IMR-90 (cell line): ENCODE measurements at regions not wholly inside any gene's neighbourhood (a gene's known extent, or its start where the extent isn't known, plus 50 kb on each side); places are given as distances from the start of the nearest gene placed in this dataset.

Experiments
- ATAC-seq: fragments of 200-7000 bp; cut with Tn5 transposase; 2 replicates; pipeline ENCODE4 v1.9.1; 2020; ENCODE audit warnings: low read depth, mild to moderate bottlenecking, moderate library complexity
- BruUV-seq: library from RNA; stranded (reverse); fragments of 400-500 nt; replicated peaks from 2 replicates; lab custom pipeline; 2021; lab: Mats Ljungman, UMichigan
- CTCF ChIA-PET: fragments of 300-600 bp; formaldehyde crosslinking; extraction: SDS; loops from one replicate; lab custom pipeline; 2021; ENCODE audit warnings: antibody characterized with exemption; lab: Yijun Ruan, JAX
- POLR2A ChIA-PET: fragments of 300-600 bp; sonication (Branson Sonifier 250); formaldehyde crosslinking; loops from one replicate; lab custom pipeline; 2022; ENCODE audit warnings: antibody characterized with exemption; ENCODE audit not compliant: unreplicated experiment; lab: Charles Lee
- DNase-seq: peaks from one replicate; pipeline ENCODE4 v3.0.0; 2013
- H2AFZ ChIP-seq: replicated peaks from 2 replicates; pipeline ENCODE3; 2013; ENCODE audit warnings: low read length, mild to moderate bottlenecking; ENCODE audit not compliant: poor library complexity
- H2AK5ac ChIP-seq: 2 replicates; pipeline ENCODE4 v1.6.1; 2013; ENCODE audit warnings: low read depth, low read length, inconsistent platforms
- H2AK9ac ChIP-seq: replicated peaks from 2 replicates; pipeline ENCODE3; 2013; ENCODE audit warnings: mild to moderate bottlenecking, low read depth, low read length, moderate library complexity; ENCODE audit not compliant: poor library complexity
- H2BK120ac ChIP-seq: 2 replicates; pipeline ENCODE4 v1.6.1; 2013; ENCODE audit warnings: low read depth, low read length, inconsistent platforms
- H2BK15ac ChIP-seq: 3 replicates; pipeline ENCODE4 v1.6.1; 2013; ENCODE audit warnings: low read depth, low read length, inconsistent platforms
- H2BK20ac ChIP-seq: 2 replicates; pipeline ENCODE4 v1.6.1; 2013; ENCODE audit warnings: low read depth, mild to moderate bottlenecking, inconsistent platforms, low read length, moderate library complexity
- H2BK5ac ChIP-seq: 2 replicates; pipeline ENCODE4 v1.6.1; 2013; ENCODE audit warnings: mild to moderate bottlenecking, low read depth, low read length, inconsistent platforms; ENCODE audit not compliant: poor library complexity, severe bottlenecking
- H3K14ac ChIP-seq: replicated peaks from 2 replicates; pipeline ENCODE4 v1.6.1; 2013; ENCODE audit warnings: low read depth, low read length, inconsistent platforms
- H3K18ac ChIP-seq: 2 replicates; pipeline ENCODE4 v1.6.1; 2013; ENCODE audit warnings: low read depth, low read length, control low read depth
- H3K23ac ChIP-seq: 2 replicates; pipeline ENCODE4 v1.6.1; 2013; ENCODE audit warnings: low read depth, low read length, inconsistent platforms
- H3K27ac ChIP-seq: 2 replicates; pipeline ENCODE4 v1.5.1; 2013; ENCODE audit warnings: mild to moderate bottlenecking, control low read depth, low read length; ENCODE audit not compliant: insufficient read depth
- H3K27me3 ChIP-seq: 2 replicates; pipeline ENCODE4 v1.6.1; 2013; ENCODE audit warnings: low read length; ENCODE audit not compliant: control insufficient read depth, insufficient read depth
- H3K36me3 ChIP-seq: 2 replicates; pipeline ENCODE4 v1.6.1; 2013; ENCODE audit warnings: low read length, mixed read lengths; ENCODE audit not compliant: control insufficient read depth, insufficient read depth
- H3K4ac ChIP-seq: 2 replicates; pipeline ENCODE4 v1.6.1; 2013; ENCODE audit warnings: low read depth, low read length, inconsistent platforms
- H3K4me1 ChIP-seq: 2 replicates; pipeline ENCODE4 v1.6.1; 2013; ENCODE audit warnings: low read length, mixed read lengths; ENCODE audit not compliant: control insufficient read depth, insufficient read depth
- H3K4me2 ChIP-seq: 2 replicates; pipeline ENCODE4 v1.6.1; 2013; ENCODE audit warnings: low read depth, mild to moderate bottlenecking, control low read depth, low read length, moderate library complexity
- H3K4me3 ChIP-seq: 2 replicates; pipeline ENCODE4 v1.5.1; 2013; ENCODE audit warnings: low read depth, mild to moderate bottlenecking, control low read depth, low read length, moderate library complexity; ENCODE audit not compliant: insufficient read depth
- H3K56ac ChIP-seq: 2 replicates; pipeline ENCODE4 v1.6.1; 2013; ENCODE audit warnings: low read length, inconsistent platforms; ENCODE audit not compliant: insufficient read depth; ENCODE audit errors: extremely low read depth
- H3K79me1 ChIP-seq, 2 experiments: 2 replicates each; pipeline ENCODE4 v1.6.1; 2013; ENCODE audit warnings: low read length in 2 of 2, inconsistent platforms in 1 of 2, low read depth in 1 of 2
- H3K9ac ChIP-seq: 2 replicates; pipeline ENCODE4 v1.6.1; 2013; ENCODE audit warnings: low read depth, low read length, control low read depth
- H3K9me1 ChIP-seq: 2 replicates; pipeline ENCODE4 v1.6.1; 2013; ENCODE audit warnings: low read length, inconsistent platforms; ENCODE audit not compliant: insufficient read depth
- H3K9me3 ChIP-seq: 2 replicates; pipeline ENCODE4 v1.6.1; 2013; ENCODE audit warnings: low read length; ENCODE audit not compliant: control insufficient read depth, insufficient read depth
- H4K20me1 ChIP-seq: 2 replicates; pipeline ENCODE4 v1.6.1; 2013; ENCODE audit warnings: low read length, inconsistent platforms; ENCODE audit not compliant: insufficient read depth
- H4K5ac ChIP-seq: 2 replicates; pipeline ENCODE4 v1.6.1; 2013; ENCODE audit warnings: mild to moderate bottlenecking, low read depth, low read length, control low read depth
- H4K8ac ChIP-seq, 2 experiments: 2 replicates each; pipeline ENCODE4 v1.6.1; 2013; ENCODE audit warnings: low read depth in 2 of 2, low read length in 2 of 2, control low read depth in 1 of 2, inconsistent platforms in 1 of 2
- H4K91ac ChIP-seq: 2 replicates; pipeline ENCODE4 v1.6.1; 2013; ENCODE audit warnings: low read depth, low read length, inconsistent platforms; ENCODE audit not compliant: insufficient read depth
- CHD1 ChIP-seq: IDR thresholded peaks from 2 replicates; pipeline ENCODE4 v1.6.1; 2012; ENCODE audit warnings: low read depth, low read length, improper control_type of control experiment
- MAFK ChIP-seq: IDR thresholded peaks from 2 replicates; pipeline ENCODE4 v1.6.1; 2012; ENCODE audit warnings: low read depth, low read length, improper control_type of control experiment
- MAZ ChIP-seq: IDR thresholded peaks from 2 replicates; pipeline ENCODE4 v1.6.1; 2012; ENCODE audit warnings: low read depth, mild to moderate bottlenecking, low read length, improper control_type of control experiment, moderate library complexity, borderline replicate concordance
- MXI1 ChIP-seq: IDR thresholded peaks from 2 replicates; pipeline ENCODE4 v1.6.1; 2012; ENCODE audit warnings: low read depth, mild to moderate bottlenecking, low read length, moderate library complexity, borderline replicate concordance
- POLR2A ChIP-seq: IDR thresholded peaks from 2 replicates; pipeline ENCODE4 v1.6.1; 2012; ENCODE audit warnings: mild to moderate bottlenecking, low read depth, low read length
- RAD21 ChIP-seq: IDR thresholded peaks from 2 replicates; pipeline ENCODE4 v1.6.1; 2012; ENCODE audit warnings: low read length, improper control_type of control experiment
- RFX5 ChIP-seq: IDR thresholded peaks from 2 replicates; pipeline ENCODE4 v1.8.0; 2012; ENCODE audit warnings: low read depth, mild to moderate bottlenecking, low read length, moderate library complexity
- SMC3 ChIP-seq: fragments of 150-350 bp; IDR thresholded peaks from 2 replicates; pipeline ENCODE4 v1.6.1; 2016; ENCODE audit warnings: low read depth, mild to moderate bottlenecking, antibody characterized with exemption, low read length, moderate library complexity
- WGBS, 2 experiments: methylation state at CpG; one replicate each; pipeline versions ENCODE4 v1.1.5 to v1.1.7; 2013; ENCODE audit warnings: missing lambda C conversion rate in 2 of 2; ENCODE audit not compliant: insufficient read length in 1 of 2; ENCODE audit errors: extremely low coverage in 2 of 2; 5-methylcytosine and 5-hydroxymethylcytosine counted together
- dilution Hi-C: fragments of 300-500 bp; cut with HindIII; formaldehyde crosslinking; loops from one replicate; pipeline ENCODE4 v1.14.3; 2018; ENCODE audit warnings: low sequenced_read_pairs; ENCODE audit not compliant: unreplicated experiment
- in situ Hi-C: fragments of 300-500 bp; cut with MboI; formaldehyde crosslinking; loops from 3 replicates; pipeline ENCODE4 v1.14.3; 2019; ENCODE audit warnings: low sequenced_read_pairs, inconsistent platforms, mixed read lengths
- intact Hi-C: fragments of 100-400 bp; cut with micrococcal nuclease; formaldehyde crosslinking; loops from 2 replicates; pipeline ENCODE4 v1.10.0; 2022
- TF ChIP-seq, protein P1 (sequence below): conservative IDR thresholded peaks from 2 replicates; pipeline ENCODE4 v1.5.1; 2012; ENCODE audit warnings: mild to moderate bottlenecking, low read depth, low read length, improper control_type of control experiment
- TF ChIP-seq, protein P2 (sequence below): fragments of 150-350 bp; IDR thresholded peaks from 2 replicates; pipeline ENCODE4 v1.6.1; 2017; ENCODE audit warnings: mild to moderate bottlenecking, antibody characterized with exemption, low read length, low read depth

- no peaks in the 10 kb centered on the region for H3K4me1 ChIP-seq
- H2BK120ac ChIP-seq = no peak overlapping the region
- no peak overlapping the region for H4K91ac ChIP-seq
- H2AFZ ChIP-seq = no peak overlapping the region
- no peak overlapping the region for H3K56ac ChIP-seq
- CTCF ChIA-PET = no interaction called here
- H2BK5ac ChIP-seq = no peak overlapping the region
- no TSS peak for BruUV-seq
- no peak overlapping the region for H3K23ac ChIP-seq
- H3K18ac ChIP-seq = no peak overlapping the region
- 0% methylated on average over 1 of the region's 2 CpGs; no CpG with 5 or more reads in 1 of the 2 experiments for WGBS, 2 experiments
- H3K27me3 ChIP-seq = no peaks in the 10 kb centered on the region
- H3K36me3 ChIP-seq = no peaks in the 10 kb centered on the region
- in situ Hi-C loops (no loop called here), dilution Hi-C loops (no loop called here), intact Hi-C loops (no loop called here)
- H2BK15ac ChIP-seq = no peak overlapping the region
- no peaks in the 10 kb centered on the region for H3K79me1 ChIP-seq
- H3K9me3 ChIP-seq = peaks cover 16% of the 10 kb centered on the region
- H4K5ac ChIP-seq = no peak overlapping the region
- ATAC-seq (no peak), DNase-seq (no peak)
- H4K8ac ChIP-seq = no peak overlapping the region
- no peak overlapping the region for H3K4me2 ChIP-seq
- H2AK9ac ChIP-seq = no peak overlapping the region
- H3K27ac ChIP-seq = no peak overlapping the region
- H2AK5ac ChIP-seq = no peak overlapping the region
- H2BK20ac ChIP-seq = no peak overlapping the region
- TF ChIP-seq MXI1 (no peak), RFX5 (no peak), MAZ (no peak), CHD1 (no peak), POLR2A (no peak), SMC3 (no peak), MAFK (no peak), RAD21 (no peak)
- TF ChIP-seq, protein P1, sequence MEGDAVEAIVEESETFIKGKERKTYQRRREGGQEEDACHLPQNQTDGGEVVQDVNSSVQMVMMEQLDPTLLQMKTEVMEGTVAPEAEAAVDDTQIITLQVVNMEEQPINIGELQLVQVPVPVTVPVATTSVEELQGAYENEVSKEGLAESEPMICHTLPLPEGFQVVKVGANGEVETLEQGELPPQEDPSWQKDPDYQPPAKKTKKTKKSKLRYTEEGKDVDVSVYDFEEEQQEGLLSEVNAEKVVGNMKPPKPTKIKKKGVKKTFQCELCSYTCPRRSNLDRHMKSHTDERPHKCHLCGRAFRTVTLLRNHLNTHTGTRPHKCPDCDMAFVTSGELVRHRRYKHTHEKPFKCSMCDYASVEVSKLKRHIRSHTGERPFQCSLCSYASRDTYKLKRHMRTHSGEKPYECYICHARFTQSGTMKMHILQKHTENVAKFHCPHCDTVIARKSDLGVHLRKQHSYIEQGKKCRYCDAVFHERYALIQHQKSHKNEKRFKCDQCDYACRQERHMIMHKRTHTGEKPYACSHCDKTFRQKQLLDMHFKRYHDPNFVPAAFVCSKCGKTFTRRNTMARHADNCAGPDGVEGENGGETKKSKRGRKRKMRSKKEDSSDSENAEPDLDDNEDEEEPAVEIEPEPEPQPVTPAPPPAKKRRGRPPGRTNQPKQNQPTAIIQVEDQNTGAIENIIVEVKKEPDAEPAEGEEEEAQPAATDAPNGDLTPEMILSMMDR = no peak
- TF ChIP-seq, protein P2, sequence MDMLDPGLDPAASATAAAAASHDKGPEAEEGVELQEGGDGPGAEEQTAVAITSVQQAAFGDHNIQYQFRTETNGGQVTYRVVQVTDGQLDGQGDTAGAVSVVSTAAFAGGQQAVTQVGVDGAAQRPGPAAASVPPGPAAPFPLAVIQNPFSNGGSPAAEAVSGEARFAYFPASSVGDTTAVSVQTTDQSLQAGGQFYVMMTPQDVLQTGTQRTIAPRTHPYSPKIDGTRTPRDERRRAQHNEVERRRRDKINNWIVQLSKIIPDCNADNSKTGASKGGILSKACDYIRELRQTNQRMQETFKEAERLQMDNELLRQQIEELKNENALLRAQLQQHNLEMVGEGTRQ = no peak
- no peak overlapping the region for H3K4me3 ChIP-seq
- POLR2A ChIA-PET = no interaction called here
- no peak overlapping the region for H3K9ac ChIP-seq
- no peaks in the 10 kb centered on the region for H4K20me1 ChIP-seq
- H3K4ac ChIP-seq = no peak overlapping the region
- H3K14ac ChIP-seq = no peak overlapping the region
- H3K9me1 ChIP-seq = no peaks in the 10 kb centered on the region
Observed at GRCh38 chr3:19688767-19689166, 245.2 kb downstream of the EFHB start.
